Endodermal cell (in vitro differentiated cells): ENCODE measurements at regions not wholly inside any gene's neighbourhood (a gene's known extent, or its start where the extent isn't known, plus 50 kb on each side); places are given as distances from the start of the nearest gene placed in this dataset.

ENCODE experiments used
- DNase-seq: peaks from one replicate; pipeline ENCODE4 v3.0.0-alpha.2; 2017
- H3K27ac ChIP-seq: 2 replicates; pipeline ENCODE4 v1.5.1; 2013; ENCODE audit warnings: mild to moderate bottlenecking, low read depth, low read length, moderate library complexity
- H3K27me3 ChIP-seq: 2 replicates; pipeline ENCODE4 v1.6.1; 2013; ENCODE audit warnings: mild to moderate bottlenecking, low read length, moderate library complexity; ENCODE audit not compliant: insufficient read depth, control insufficient read depth, poor library complexity, severe bottlenecking
- H3K36me3 ChIP-seq: 2 replicates; pipeline ENCODE4 v1.7.0; 2013; ENCODE audit warnings: mild to moderate bottlenecking, low read length, moderate library complexity; ENCODE audit not compliant: control insufficient read depth, insufficient read depth
- H3K4me1 ChIP-seq: one replicate; pipeline ENCODE4 v1.7.0; 2013; ENCODE audit warnings: low read length; ENCODE audit not compliant: control insufficient read depth, insufficient read depth
- H3K4me3 ChIP-seq: 2 replicates; pipeline ENCODE4 v1.5.1; 2013; ENCODE audit warnings: mild to moderate bottlenecking, low read length, moderate library complexity
- H3K9ac ChIP-seq: 2 replicates; pipeline ENCODE4 v1.6.1; 2013; ENCODE audit warnings: mild to moderate bottlenecking, low read length, moderate library complexity; ENCODE audit not compliant: poor library complexity, severe bottlenecking; ENCODE audit errors: extremely low read depth
- H3K9me3 ChIP-seq: 2 replicates; pipeline ENCODE4 v1.6.1; 2013; ENCODE audit warnings: mild to moderate bottlenecking, low read length, moderate library complexity; ENCODE audit not compliant: control insufficient read depth
- H3K27ac Mint-ChIP-seq: 2 replicates; pipeline ENCODE4 v1.8.0; 2020; ENCODE audit warnings: mixed read lengths
- H3K27me3 Mint-ChIP-seq: 2 replicates; pipeline ENCODE4 v1.8.0; 2021; ENCODE audit warnings: mild to moderate bottlenecking, mixed read lengths; ENCODE audit not compliant: insufficient read depth
- H3K36me3 Mint-ChIP-seq: 2 replicates; pipeline ENCODE4 v1.8.0; 2020; ENCODE audit warnings: low read depth, mixed read lengths
- H3K4me1 Mint-ChIP-seq: 2 replicates; pipeline ENCODE4 v1.8.0; 2020; ENCODE audit warnings: mixed read lengths
- H3K4me3 Mint-ChIP-seq: 2 replicates; pipeline ENCODE4 v1.8.0; 2020; ENCODE audit warnings: mild to moderate bottlenecking, moderate library complexity, mixed read lengths
- H3K9me3 Mint-ChIP-seq: 2 replicates; pipeline ENCODE4 v1.8.0; 2020; ENCODE audit warnings: mild to moderate bottlenecking, mixed read lengths
- WGBS, 2 experiments: methylation state at CpG; one replicate each; pipeline versions ENCODE4 v1.1.5 to v1.1.7; 2013; ENCODE audit warnings: missing lambda C conversion rate in 2 of 2, mixed read lengths in 1 of 2; ENCODE audit not compliant: insufficient coverage in 1 of 2, insufficient read length in 1 of 2; 5-methylcytosine and 5-hydroxymethylcytosine counted together
- TF ChIP-seq, protein P1 (sequence below): fragments of 200-600 bp; sonication (generic); conservative IDR thresholded peaks from 2 replicates; pipeline ENCODE4 v1.5.0; 2021; ENCODE audit warnings: antibody characterized with exemption, mild to moderate bottlenecking

GRCh38 chr2:145625111-145625510 lies 1105.2 kb upstream of the ZEB2 start:
- no peak overlapping the region for H3K27ac ChIP-seq
- Mint-ChIP-seq H3K36me3 (no peaks in the 10 kb centered on the region), H3K4me3 (no peak overlapping the region), H3K4me1 (no peaks in the 10 kb centered on the region), H3K27me3 (no peaks in the 10 kb centered on the region), H3K9me3 (no peaks in the 10 kb centered on the region), H3K27ac (no peak overlapping the region)
- H3K9ac ChIP-seq: no peak overlapping the region
- no peak for DNase-seq
- no peaks in the 10 kb centered on the region for H3K9me3 ChIP-seq
- no peaks in the 10 kb centered on the region for H3K36me3 ChIP-seq
- no peak overlapping the region for H3K4me3 ChIP-seq
- H3K27me3 ChIP-seq: no peaks in the 10 kb centered on the region
- no peaks in the 10 kb centered on the region for H3K4me1 ChIP-seq
- WGBS, 2 experiments: 89% methylated on average over 1 of the region's 1 CpG; no CpG with 5 or more reads in 1 of the 2 experiments
- TF ChIP-seq, protein P1, sequence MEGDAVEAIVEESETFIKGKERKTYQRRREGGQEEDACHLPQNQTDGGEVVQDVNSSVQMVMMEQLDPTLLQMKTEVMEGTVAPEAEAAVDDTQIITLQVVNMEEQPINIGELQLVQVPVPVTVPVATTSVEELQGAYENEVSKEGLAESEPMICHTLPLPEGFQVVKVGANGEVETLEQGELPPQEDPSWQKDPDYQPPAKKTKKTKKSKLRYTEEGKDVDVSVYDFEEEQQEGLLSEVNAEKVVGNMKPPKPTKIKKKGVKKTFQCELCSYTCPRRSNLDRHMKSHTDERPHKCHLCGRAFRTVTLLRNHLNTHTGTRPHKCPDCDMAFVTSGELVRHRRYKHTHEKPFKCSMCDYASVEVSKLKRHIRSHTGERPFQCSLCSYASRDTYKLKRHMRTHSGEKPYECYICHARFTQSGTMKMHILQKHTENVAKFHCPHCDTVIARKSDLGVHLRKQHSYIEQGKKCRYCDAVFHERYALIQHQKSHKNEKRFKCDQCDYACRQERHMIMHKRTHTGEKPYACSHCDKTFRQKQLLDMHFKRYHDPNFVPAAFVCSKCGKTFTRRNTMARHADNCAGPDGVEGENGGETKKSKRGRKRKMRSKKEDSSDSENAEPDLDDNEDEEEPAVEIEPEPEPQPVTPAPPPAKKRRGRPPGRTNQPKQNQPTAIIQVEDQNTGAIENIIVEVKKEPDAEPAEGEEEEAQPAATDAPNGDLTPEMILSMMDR: no peak

DNA sequence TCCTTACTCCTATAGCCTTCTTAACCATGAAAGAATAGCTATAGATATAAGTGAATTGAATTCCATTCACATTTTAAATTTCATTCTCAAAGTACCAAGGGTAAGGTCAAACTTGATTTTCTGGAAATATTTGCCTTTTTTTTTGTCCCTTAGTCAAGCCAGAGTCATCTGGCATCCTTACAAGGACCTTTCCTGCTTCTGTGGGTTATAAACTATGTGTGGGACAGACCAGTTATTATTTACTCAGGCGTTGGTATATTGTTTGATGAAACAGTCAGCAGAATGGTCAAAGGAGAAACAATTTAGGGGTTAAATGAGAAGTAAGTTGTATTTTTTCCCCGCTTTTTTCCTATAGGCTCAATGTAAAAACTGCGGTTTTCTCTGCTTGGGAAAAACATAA lies 1103.2 kb upstream of the ZEB2 start:
- no peaks in the 10 kb centered on the region for H3K9me3 Mint-ChIP-seq
- H3K27me3 Mint-ChIP-seq: no peaks in the 10 kb centered on the region
- Histone ChIP-seq H3K9me3 (no peaks in the 10 kb centered on the region), H3K27me3 (no peaks in the 10 kb centered on the region), H3K4me1 (no peaks in the 10 kb centered on the region), H3K27ac (no peak overlapping the region), H3K36me3 (no peaks in the 10 kb centered on the region), H3K9ac (no peak overlapping the region), H3K4me3 (no peak overlapping the region)
- WGBS, 2 experiments: 86 to 100% methylated on average over 1 to 3 of the region's 3 CpGs
- no peak overlapping the region for H3K4me3 Mint-ChIP-seq
- no peaks in the 10 kb centered on the region for H3K36me3 Mint-ChIP-seq
- no peak overlapping the region for H3K27ac Mint-ChIP-seq
- TF ChIP-seq, protein P1: no peak
- no peak for DNase-seq
- H3K4me1 Mint-ChIP-seq: no peaks in the 10 kb centered on the region

DNA sequence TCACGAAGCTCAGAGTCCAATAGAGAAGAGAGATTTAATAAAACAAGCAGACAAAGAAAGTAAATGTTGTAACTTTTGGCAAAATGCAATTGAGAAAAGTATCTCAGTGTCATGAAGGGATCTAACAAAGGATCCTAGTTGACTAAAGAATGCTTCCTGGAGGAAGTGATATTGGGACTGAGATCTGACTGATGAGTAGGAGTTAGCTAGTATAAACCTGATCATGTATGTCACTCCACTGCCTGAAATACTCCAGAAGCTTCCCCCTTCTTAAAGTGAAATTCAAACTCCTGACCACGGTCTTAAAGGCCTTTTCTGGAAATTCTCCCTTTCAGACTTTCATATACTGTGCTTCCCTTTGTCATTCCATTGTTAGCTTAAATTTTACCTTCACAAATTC lies 1102.4 kb upstream of the ZEB2 start:
- Mint-ChIP-seq H3K4me1 (no peaks in the 10 kb centered on the region), H3K36me3 (no peaks in the 10 kb centered on the region), H3K4me3 (no peak overlapping the region), H3K9me3 (no peaks in the 10 kb centered on the region), H3K27me3 (peaks cover 4% of the 10 kb centered on the region), H3K27ac (no peak overlapping the region)
- Histone ChIP-seq H3K4me1 (no peaks in the 10 kb centered on the region), H3K9me3 (no peaks in the 10 kb centered on the region), H3K9ac (no peak overlapping the region), H3K4me3 (no peak overlapping the region), H3K27ac (no peak overlapping the region), H3K36me3 (no peaks in the 10 kb centered on the region), H3K27me3 (peaks cover 7% of the 10 kb centered on the region)
- 89 to 100% methylated on average over 2 of the region's 2 CpGs for WGBS, 2 experiments
- TF ChIP-seq, protein P1: no peak
- DNase-seq: no peak
